Body of pancreas (tissue), 4 donors: ENCODE measurements at regions not wholly inside any gene's neighbourhood (a gene's known extent, or its start where the extent isn't known, plus 50 kb on each side); places are given as distances from the start of the nearest gene placed in this dataset.

Source experiments
- ATAC-seq: fragments of 150-250 bp; one replicate; pipeline ENCODE4 v1.9.1; 2016
- DNase-seq, 4 donors: peaks; one replicate each; pipeline ENCODE4 v3.0.0-alpha.2; 2019
- H3K27ac ChIP-seq, 4 donors: fragments of 200-600 bp; sonication (generic); 1 replicate in 3 of 4; 2 replicates in 1 of 4; pipeline versions ENCODE4 v1.5.1 to v1.6.1; 2016 to 2019; ENCODE audit warnings: mild to moderate bottlenecking in 1 of 4, mixed read lengths in 1 of 4, moderate library complexity in 1 of 4
- H3K27me3 ChIP-seq, 2 donors: fragments of 200-600 bp; sonication (generic); one replicate each; pipeline ENCODE4 v1.6.0; 2016; ENCODE audit warnings: mild to moderate bottlenecking in 1 of 2
- H3K36me3 ChIP-seq, 2 donors: fragments of 200-600 bp; sonication (generic); replicated peaks in 1 of 2; 2 replicates each; pipeline ENCODE4 v1.5.1; 2016; ENCODE audit warnings: low read depth in 2 of 2; ENCODE audit not compliant: insufficient read depth in 1 of 2
- H3K4me1 ChIP-seq: fragments of 200-600 bp; sonication (generic); one replicate; pipeline ENCODE4 v1.6.0; 2016
- H3K4me3 ChIP-seq, 2 donors: fragments of 200-600 bp; sonication (generic); 1 replicate in 1 of 2; 2 replicates in 1 of 2; pipeline ENCODE4 v1.5.1; 2016 to 2019
- H3K9me3 ChIP-seq, 3 donors: fragments of 200-600 bp; sonication (generic); 1 replicate in 2 of 3; 2 replicates in 1 of 3; pipeline ENCODE4 v1.5.1; 2016
- CTCF ChIP-seq, 7 experiments: fragments of 450-650 bp in 4 of 7; fragments of 200-600 bp in 3 of 7; sonication (generic) in 3 of 7; IDR thresholded peaks; one replicate each; pipeline ENCODE4 v1.5.1; 2016 to 2019; ENCODE audit warnings: antibody characterized with exemption in 7 of 7
- POLR2A ChIP-seq, 3 donors: fragments of 450-650 bp; IDR thresholded peaks; one replicate each; pipeline ENCODE4 v1.6.1; 2016; ENCODE audit warnings: antibody characterized with exemption in 3 of 3, mild to moderate bottlenecking in 2 of 3
- WGBS, 2 donors: methylation state at CpG; one replicate each; pipeline ENCODE4 v1.1.5; 2017; 5-methylcytosine and 5-hydroxymethylcytosine counted together
- intact Hi-C: fragments of 100-400 bp; cut with DNase I; formaldehyde crosslinking; loops from one replicate; pipeline ENCODE4 v1.15.1; 2023

GRCh38 chr18:60197671-60198462, 174.7 kb downstream of the MC4R start:
- H3K4me3 ChIP-seq = no peak overlapping the region
- no peaks in the 10 kb centered on the region for H3K27me3 ChIP-seq
- no peaks in the 10 kb centered on the region for H3K36me3 ChIP-seq
- H3K27ac ChIP-seq = no peak overlapping the region
- no peak for TF ChIP-seq POLR2A (IDR thresholded peaks at IDR 0.05)
- WGBS, 2 donors = 48 to 56% methylated on average over 3 of the region's 3 CpGs
- no peak for DNase-seq
- H3K4me1 ChIP-seq = no peaks in the 10 kb centered on the region
- intact Hi-C loops = no loop called here
- ATAC-seq = no peak
- no peaks in the 10 kb centered on the region for H3K9me3 ChIP-seq

GRCh38 chr18:60196836-60197606, 175.6 kb downstream of the MC4R start:
- WGBS, 2 donors = 59 to 68% methylated on average over 6 of the region's 6 CpGs
- no peak for TF ChIP-seq POLR2A (IDR thresholded peaks at IDR 0.05)
- TF ChIP-seq CTCF (IDR thresholded peaks at IDR 0.05) = no peak

GRCh38 chr18:60193780-60194179, 178.8 kb downstream of the MC4R start:
- DNase-seq (no peak), ATAC-seq (no peak)
- Histone ChIP-seq H3K4me3 (no peak overlapping the region), H3K36me3 (no peaks in the 10 kb centered on the region), H3K27ac (no peak overlapping the region), H3K4me1 (no peaks in the 10 kb centered on the region), H3K27me3 (no peaks in the 10 kb centered on the region), H3K9me3 (no peaks in the 10 kb centered on the region)
- 32 to 36% methylated on average over 1 of the region's 1 CpG for WGBS, 2 donors
- intact Hi-C loops = no loop called here
- no peak for TF ChIP-seq POLR2A (IDR thresholded peaks at IDR 0.05)
- TF ChIP-seq CTCF (IDR thresholded peaks at IDR 0.05) = no peak

More at GRCh38 chr18:60196836-60197606, 175.6 kb downstream of the MC4R start:
- no peak for ATAC-seq
- H3K4me1 ChIP-seq = no peaks in the 10 kb centered on the region
- H3K4me3 ChIP-seq = no peak overlapping the region
- H3K9me3 ChIP-seq = no peaks in the 10 kb centered on the region
- DNase-seq = no peak
- H3K36me3 ChIP-seq = no peaks in the 10 kb centered on the region
- no peak overlapping the region for H3K27ac ChIP-seq
- intact Hi-C loops = no loop called here
- H3K27me3 ChIP-seq = no peaks in the 10 kb centered on the region

GRCh38 chr18:60191926-60192325, 180.6 kb downstream of the MC4R start:
- H3K4me1 ChIP-seq = no peaks in the 10 kb centered on the region
- TF ChIP-seq CTCF (IDR thresholded peaks at IDR 0.05) (no peak), POLR2A (IDR thresholded peaks at IDR 0.05) (no peak)

GRCh38 chr18:60189856-60190255, 182.7 kb downstream of the MC4R start:
- TF ChIP-seq POLR2A (IDR thresholded peaks at IDR 0.05) = no peak
- TF ChIP-seq CTCF (IDR thresholded peaks at IDR 0.05) = no peak
- Histone ChIP-seq H3K27ac (no peak overlapping the region), H3K4me3 (no peak overlapping the region), H3K9me3 (no peaks in the 10 kb centered on the region), H3K27me3 (no peaks in the 10 kb centered on the region), H3K36me3 (no peaks in the 10 kb centered on the region), H3K4me1 (no peaks in the 10 kb centered on the region)
- intact Hi-C loops = no loop called here
- no peak for DNase-seq
- 67 to 75% methylated on average over 2 of the region's 2 CpGs for WGBS, 2 donors
- ATAC-seq = no peak

More at GRCh38 chr18:60191926-60192325, 180.6 kb downstream of the MC4R start:
- H3K27ac ChIP-seq = no peak overlapping the region
- H3K4me3 ChIP-seq = no peak overlapping the region
- no peaks in the 10 kb centered on the region for H3K36me3 ChIP-seq
- no peaks in the 10 kb centered on the region for H3K9me3 ChIP-seq
- ATAC-seq (no peak), DNase-seq (no peak)
- WGBS, 2 donors = 29 to 45% methylated on average over 3 of the region's 3 CpGs
- intact Hi-C loops = no loop called here
- H3K27me3 ChIP-seq = no peaks in the 10 kb centered on the region
